Activated naive CD8-positive, alpha-beta T cell treated with anti-CD3 and anti-CD28 coated beads for 36 hours (primary cell): ENCODE measurements at regions not wholly inside any gene's neighbourhood (a gene's known extent, or its start where the extent isn't known, plus 50 kb on each side); places are given as distances from the start of the nearest gene placed in this dataset.
"Not testable (repeated sequence)": the region's sequence is repeated elsewhere in the genome, so short reads cannot be mapped to it uniquely, and the experiment has no call there.

Source experiments
- DNase-seq: peaks from one replicate; pipeline ENCODE4 v3.0.0; 2021
- H3K27ac Mint-ChIP-seq: one replicate; pipeline ENCODE4 v1.8.0; 2022; ENCODE audit warnings: mild to moderate bottlenecking, moderate library complexity, mixed read lengths
- H3K27me3 Mint-ChIP-seq: one replicate; pipeline ENCODE4 v1.8.0; 2022; ENCODE audit warnings: mild to moderate bottlenecking, mixed read lengths
- H3K36me3 Mint-ChIP-seq: one replicate; pipeline ENCODE4 v1.8.0; 2021; ENCODE audit warnings: mild to moderate bottlenecking, mixed read lengths
- H3K4me1 Mint-ChIP-seq: one replicate; pipeline ENCODE4 v1.8.0; 2021; ENCODE audit warnings: mixed read lengths
- H3K4me3 Mint-ChIP-seq: one replicate; pipeline ENCODE4 v1.8.0; 2022; ENCODE audit warnings: mild to moderate bottlenecking, moderate library complexity, mixed read lengths
- H3K9me3 Mint-ChIP-seq: one replicate; pipeline ENCODE4 v1.8.0; 2022; ENCODE audit warnings: mixed read lengths

DNA sequence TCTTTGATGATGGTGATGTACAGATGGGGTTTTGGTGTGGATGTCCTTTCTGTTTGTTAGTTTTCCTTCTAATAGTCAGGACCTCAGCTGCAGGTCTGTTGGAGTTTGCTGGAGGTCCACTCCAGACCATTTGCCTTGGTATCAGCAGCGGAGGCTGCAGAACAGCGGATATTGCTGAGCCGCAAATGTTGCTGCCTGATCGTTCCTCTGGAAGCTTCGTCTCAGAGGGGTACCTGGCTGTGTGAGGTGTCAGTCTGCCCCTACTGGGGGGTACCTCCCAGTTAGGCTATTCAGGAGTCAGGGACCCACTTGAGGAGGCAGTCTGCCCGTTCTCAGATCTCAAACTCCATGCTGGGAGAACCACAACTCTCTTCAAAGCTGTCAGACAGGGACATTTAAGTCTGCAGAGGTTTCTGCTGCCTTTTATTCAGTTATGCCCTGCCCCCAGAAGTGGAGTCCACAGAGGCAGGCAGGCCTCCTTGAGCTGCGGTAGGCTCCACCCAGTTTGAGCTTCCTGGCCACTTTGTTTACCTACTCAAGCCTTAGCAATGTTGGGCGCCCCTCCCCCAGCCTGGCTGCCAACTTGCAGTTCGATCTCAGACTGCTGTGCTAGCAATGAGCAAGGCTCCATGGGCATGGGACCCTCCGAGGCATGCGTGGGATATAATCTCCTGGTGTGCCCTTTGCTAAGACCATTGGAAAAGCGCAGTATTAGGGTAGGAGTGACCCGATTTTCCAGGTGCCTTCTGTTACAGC lies 264.5 kb downstream of the MATN1 start:
- H3K9me3 Mint-ChIP-seq, H3K27ac Mint-ChIP-seq, H3K4me1 Mint-ChIP-seq, H3K4me3 Mint-ChIP-seq, DNase-seq, H3K36me3 Mint-ChIP-seq, H3K27me3 Mint-ChIP-seq: not testable (repeated sequence)

DNA sequence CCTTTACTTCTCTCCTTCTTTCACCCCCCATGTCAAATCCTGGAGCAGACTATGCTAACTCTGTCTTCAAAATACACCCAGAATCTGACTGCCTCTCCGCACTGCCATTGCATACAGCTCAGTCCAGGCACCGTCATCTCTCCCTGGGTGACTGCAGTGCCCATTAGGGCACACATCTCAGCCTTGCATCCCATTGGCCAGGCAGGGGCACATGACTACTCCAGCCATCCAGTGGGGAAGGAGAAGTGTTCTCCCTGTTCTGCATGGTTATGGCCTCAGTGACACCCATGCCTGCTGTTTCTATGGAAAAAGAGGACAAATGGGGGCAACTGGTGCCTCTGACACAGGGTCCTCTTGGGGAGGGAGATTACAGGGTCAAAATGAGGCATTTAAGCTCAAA lies 270.5 kb downstream of the MATN1 start:
- H3K9me3 Mint-ChIP-seq, result no peaks in the 10 kb centered on the region
- no peak overlapping the region for H3K27ac Mint-ChIP-seq
- no peak for DNase-seq
- no peaks in the 10 kb centered on the region for H3K4me1 Mint-ChIP-seq
- peaks cover 8% of the 10 kb centered on the region for H3K27me3 Mint-ChIP-seq
- H3K36me3 Mint-ChIP-seq, result no peaks in the 10 kb centered on the region
- H3K4me3 Mint-ChIP-seq, result no peak overlapping the region

GRCh38 chr1:30452170-30452569 lies 271.2 kb downstream of the MATN1 start:
- Mint-ChIP-seq H3K27me3 (peaks cover 8% of the 10 kb centered on the region), H3K9me3 (no peaks in the 10 kb centered on the region), H3K27ac (no peak overlapping the region), H3K4me3 (no peak overlapping the region), H3K4me1 (no peaks in the 10 kb centered on the region), H3K36me3 (no peaks in the 10 kb centered on the region)
- no peak for DNase-seq

DNA sequence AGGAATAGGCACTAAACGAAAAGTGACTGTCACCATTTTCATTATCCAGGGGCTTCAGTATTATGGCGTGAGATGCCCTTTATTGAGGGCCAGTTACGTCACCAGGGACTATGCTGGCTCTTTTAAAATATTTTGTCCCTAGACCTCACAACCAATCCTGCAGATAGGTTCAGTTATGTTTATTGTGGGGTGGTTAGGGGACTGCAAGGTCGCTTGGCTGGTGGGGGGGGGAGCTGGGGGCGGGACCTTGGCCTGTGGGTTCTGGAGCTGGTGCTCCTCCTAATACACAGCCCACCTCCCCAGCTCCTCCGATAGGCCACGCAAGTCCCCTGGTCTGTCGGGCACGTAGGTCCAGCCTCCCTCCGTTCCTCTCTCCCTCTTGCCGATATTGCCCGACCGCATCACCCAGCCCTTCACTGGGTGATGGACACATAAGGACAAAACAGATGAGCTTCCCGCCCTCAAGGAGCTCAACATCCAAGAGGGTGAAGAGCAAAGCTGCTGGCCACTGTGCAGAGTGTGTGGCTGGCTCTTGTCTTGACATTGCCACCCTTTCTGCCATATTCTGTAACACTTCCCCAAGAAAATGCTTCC lies 271.8 kb downstream of the MATN1 start:
- no peak overlapping the region for H3K27ac Mint-ChIP-seq
- no peaks in the 10 kb centered on the region for H3K4me1 Mint-ChIP-seq
- no peak for DNase-seq
- peaks cover 11% of the 10 kb centered on the region for H3K27me3 Mint-ChIP-seq
- H3K9me3 Mint-ChIP-seq, result no peaks in the 10 kb centered on the region
- H3K36me3 Mint-ChIP-seq, result no peaks in the 10 kb centered on the region
- H3K4me3 Mint-ChIP-seq, result no peak overlapping the region

DNA sequence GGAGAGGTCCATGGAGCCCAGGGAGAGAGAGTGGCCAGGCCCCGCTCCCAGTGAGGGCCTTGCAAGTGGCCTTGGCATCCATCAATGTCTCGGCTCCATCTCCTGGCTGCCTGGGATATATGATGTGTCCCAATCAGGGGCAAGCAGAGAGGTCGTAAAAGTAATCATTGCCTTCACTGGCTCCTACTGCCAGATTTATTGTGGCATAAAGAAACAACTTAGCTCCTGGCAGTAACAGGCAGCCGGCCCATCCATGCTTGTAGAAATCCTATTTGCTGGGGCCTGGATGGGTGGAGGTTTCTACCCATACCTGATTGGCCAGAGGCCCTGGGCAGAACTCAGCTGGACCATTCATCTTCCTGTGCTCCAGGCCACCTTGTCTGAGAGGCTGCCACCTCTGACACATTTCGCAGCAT lies 272.6 kb downstream of the MATN1 start:
- Mint-ChIP-seq H3K27ac (no peak overlapping the region), H3K9me3 (no peaks in the 10 kb centered on the region), H3K4me1 (no peaks in the 10 kb centered on the region), H3K4me3 (no peak overlapping the region), H3K36me3 (no peaks in the 10 kb centered on the region), H3K27me3 (peaks cover 9% of the 10 kb centered on the region)
- no peak for DNase-seq

- H3K27me3 Mint-ChIP-seq, result peaks cover 9% of the 10 kb centered on the region
- H3K27ac Mint-ChIP-seq, result no peak overlapping the region
- H3K4me1 Mint-ChIP-seq, result no peaks in the 10 kb centered on the region
- H3K4me3 Mint-ChIP-seq, result no peak overlapping the region
- H3K9me3 Mint-ChIP-seq, result no peaks in the 10 kb centered on the region
- H3K36me3 Mint-ChIP-seq, result no peaks in the 10 kb centered on the region
- no peak for DNase-seq
Measured at GRCh38 chr1:30450148-30450817, 273.1 kb downstream of the MATN1 start.

- no peak overlapping the region for H3K27ac Mint-ChIP-seq
- no peaks in the 10 kb centered on the region for H3K36me3 Mint-ChIP-seq
- no peak for DNase-seq
- peaks cover 9% of the 10 kb centered on the region for H3K27me3 Mint-ChIP-seq
- H3K4me1 Mint-ChIP-seq, result no peaks in the 10 kb centered on the region
- H3K9me3 Mint-ChIP-seq, result no peaks in the 10 kb centered on the region
- H3K4me3 Mint-ChIP-seq, result no peak overlapping the region
Measured at GRCh38 chr1:30449428-30450147, 273.8 kb downstream of the MATN1 start.

- H3K9me3 Mint-ChIP-seq, result no peaks in the 10 kb centered on the region
- H3K4me3 Mint-ChIP-seq, result no peak overlapping the region
- H3K27ac Mint-ChIP-seq, result no peak overlapping the region
- no peak for DNase-seq
- no peaks in the 10 kb centered on the region for H3K36me3 Mint-ChIP-seq
- peaks cover 13% of the 10 kb centered on the region for H3K27me3 Mint-ChIP-seq
- no peaks in the 10 kb centered on the region for H3K4me1 Mint-ChIP-seq
Measured at GRCh38 chr1:30449003-30449402, 274.4 kb downstream of the MATN1 start.

GRCh38 chr1:30447701-30448100 lies 275.7 kb downstream of the MATN1 start:
- DNase-seq, result no peak
- Mint-ChIP-seq H3K9me3 (no peaks in the 10 kb centered on the region), H3K4me1 (no peaks in the 10 kb centered on the region), H3K36me3 (no peaks in the 10 kb centered on the region), H3K27me3 (peaks cover 13% of the 10 kb centered on the region), H3K27ac (no peak overlapping the region), H3K4me3 (no peak overlapping the region)

DNA sequence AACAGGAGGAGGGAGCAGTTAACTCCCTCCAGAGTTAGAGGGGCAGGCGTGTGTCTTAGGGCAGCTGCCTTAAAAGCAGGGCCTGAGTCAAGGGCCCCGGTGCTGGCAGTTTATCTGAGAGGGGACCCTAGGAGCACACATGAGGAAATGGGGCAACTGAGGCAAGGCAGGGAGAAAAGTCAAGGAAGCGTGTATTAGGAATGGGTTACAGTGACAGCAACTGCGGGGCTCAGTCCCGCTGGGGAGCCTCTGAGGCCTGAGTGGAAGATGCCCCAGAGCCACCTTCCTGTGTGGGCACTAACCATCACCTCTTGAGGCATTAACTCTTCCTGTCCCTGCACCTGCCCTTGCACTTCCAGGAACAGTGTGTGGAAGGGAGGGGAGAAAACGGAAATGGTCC lies 276.3 kb downstream of the MATN1 start:
- Mint-ChIP-seq H3K9me3 (no peaks in the 10 kb centered on the region), H3K4me1 (no peaks in the 10 kb centered on the region), H3K36me3 (no peaks in the 10 kb centered on the region), H3K27ac (no peak overlapping the region), H3K27me3 (peaks cover 13% of the 10 kb centered on the region), H3K4me3 (no peak overlapping the region)
- DNase-seq, result no peak

GRCh38 chr1:30446508-30446907 lies 276.9 kb downstream of the MATN1 start:
- Mint-ChIP-seq H3K36me3 (no peaks in the 10 kb centered on the region), H3K27ac (no peak overlapping the region), H3K4me3 (no peak overlapping the region), H3K9me3 (no peaks in the 10 kb centered on the region), H3K27me3 (peaks cover 13% of the 10 kb centered on the region), H3K4me1 (no peaks in the 10 kb centered on the region)
- DNase-seq, result no peak

- H3K27ac Mint-ChIP-seq, result no peak overlapping the region
- no peak overlapping the region for H3K4me3 Mint-ChIP-seq
- DNase-seq, result no peak
- no peaks in the 10 kb centered on the region for H3K4me1 Mint-ChIP-seq
- H3K36me3 Mint-ChIP-seq, result no peaks in the 10 kb centered on the region
- H3K9me3 Mint-ChIP-seq, result no peaks in the 10 kb centered on the region
- peaks cover 13% of the 10 kb centered on the region for H3K27me3 Mint-ChIP-seq
Measured at GRCh38 chr1:30446095-30446494, 277.3 kb downstream of the MATN1 start.

- Mint-ChIP-seq H3K27ac (no peak overlapping the region), H3K4me3 (no peak overlapping the region)
- no peak for DNase-seq
Measured at GRCh38 chr1:30445449-30445848, 277.9 kb downstream of the MATN1 start.

GRCh38 chr1:30444850-30445249 lies 278.5 kb downstream of the MATN1 start:
- H3K4me1 Mint-ChIP-seq, result no peaks in the 10 kb centered on the region
- peaks cover 10% of the 10 kb centered on the region for H3K27me3 Mint-ChIP-seq
- H3K27ac Mint-ChIP-seq, result no peak overlapping the region
- H3K4me3 Mint-ChIP-seq, result no peak overlapping the region
- H3K36me3 Mint-ChIP-seq, result no peaks in the 10 kb centered on the region
- H3K9me3 Mint-ChIP-seq, result no peaks in the 10 kb centered on the region
- no peak for DNase-seq

More at GRCh38 chr1:30445449-30445848, 277.9 kb downstream of the MATN1 start:
- Mint-ChIP-seq H3K36me3 (no peaks in the 10 kb centered on the region), H3K27me3 (peaks cover 13% of the 10 kb centered on the region), H3K9me3 (no peaks in the 10 kb centered on the region), H3K4me1 (no peaks in the 10 kb centered on the region)

DNA sequence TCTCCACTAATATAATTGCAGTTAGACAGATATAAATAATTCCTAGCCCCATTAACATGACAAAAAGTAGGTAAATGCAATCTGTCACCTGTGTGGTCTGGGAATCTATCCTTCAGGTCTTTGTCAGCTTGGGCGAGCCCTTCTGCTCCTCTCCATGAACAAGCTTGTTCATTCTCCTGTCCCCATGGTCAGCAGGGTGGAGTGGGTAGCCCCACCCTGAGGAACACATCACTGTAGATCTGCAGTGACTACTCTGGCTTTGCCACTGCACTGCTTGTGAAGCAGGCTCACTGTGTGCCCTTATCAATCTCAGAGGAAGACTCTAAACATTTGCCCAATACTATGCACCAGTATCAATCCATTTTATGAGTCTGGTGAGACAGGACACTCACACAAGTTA lies 279.0 kb downstream of the MATN1 start:
- Mint-ChIP-seq H3K36me3 (no peaks in the 10 kb centered on the region), H3K4me1 (no peaks in the 10 kb centered on the region), H3K9me3 (no peaks in the 10 kb centered on the region), H3K4me3 (no peak overlapping the region), H3K27me3 (peaks cover 10% of the 10 kb centered on the region), H3K27ac (no peak overlapping the region)
- no peak for DNase-seq
